IPS DF 6.9 (cell line): ENCODE measurements at regions not wholly inside any gene's neighbourhood (a gene's known extent, or its start where the extent isn't known, plus 50 kb on each side); places are given as distances from the start of the nearest gene placed in this dataset.
"Not testable (repeated sequence)": the region's sequence is repeated elsewhere in the genome, so short reads cannot be mapped to it uniquely, and the experiment has no call there.

ENCODE experiments used
- DNase-seq: peaks from one replicate; pipeline ENCODE4 v3.0.0-alpha.2; 2013; ENCODE audit warnings: low read depth, low spot score
- H3K27ac ChIP-seq: one replicate; pipeline ENCODE4 v1.5.1; 2013; ENCODE audit warnings: low read length, control low read depth
- H3K27me3 ChIP-seq: 2 replicates; pipeline ENCODE4 v1.6.1; 2013; ENCODE audit warnings: mild to moderate bottlenecking, low read length; ENCODE audit not compliant: control insufficient read depth, insufficient read depth
- H3K36me3 ChIP-seq: 2 replicates; pipeline ENCODE4 v1.6.1; 2013; ENCODE audit warnings: low read length; ENCODE audit not compliant: control insufficient read depth, insufficient read depth
- H3K4me1 ChIP-seq: 2 replicates; pipeline ENCODE4 v1.6.1; 2013; ENCODE audit warnings: low read length; ENCODE audit not compliant: control insufficient read depth, insufficient read depth
- H3K4me3 ChIP-seq: 2 replicates; pipeline ENCODE4 v1.5.1; 2013; ENCODE audit warnings: mild to moderate bottlenecking, low read length
- H3K9me3 ChIP-seq: 2 replicates; pipeline ENCODE4 v1.6.1; 2013; ENCODE audit warnings: low read length, inconsistent platforms; ENCODE audit not compliant: control insufficient read depth, insufficient read depth
- WGBS: extraction: QIAGEN DNeasy Blood & Tissue Kit; methylation state at CpG from one replicate; pipeline ENCODE4 v1.1.7; 2013; ENCODE audit warnings: mixed read lengths, missing lambda C conversion rate; ENCODE audit not compliant: insufficient read length, insufficient coverage; 5-methylcytosine and 5-hydroxymethylcytosine counted together

DNA sequence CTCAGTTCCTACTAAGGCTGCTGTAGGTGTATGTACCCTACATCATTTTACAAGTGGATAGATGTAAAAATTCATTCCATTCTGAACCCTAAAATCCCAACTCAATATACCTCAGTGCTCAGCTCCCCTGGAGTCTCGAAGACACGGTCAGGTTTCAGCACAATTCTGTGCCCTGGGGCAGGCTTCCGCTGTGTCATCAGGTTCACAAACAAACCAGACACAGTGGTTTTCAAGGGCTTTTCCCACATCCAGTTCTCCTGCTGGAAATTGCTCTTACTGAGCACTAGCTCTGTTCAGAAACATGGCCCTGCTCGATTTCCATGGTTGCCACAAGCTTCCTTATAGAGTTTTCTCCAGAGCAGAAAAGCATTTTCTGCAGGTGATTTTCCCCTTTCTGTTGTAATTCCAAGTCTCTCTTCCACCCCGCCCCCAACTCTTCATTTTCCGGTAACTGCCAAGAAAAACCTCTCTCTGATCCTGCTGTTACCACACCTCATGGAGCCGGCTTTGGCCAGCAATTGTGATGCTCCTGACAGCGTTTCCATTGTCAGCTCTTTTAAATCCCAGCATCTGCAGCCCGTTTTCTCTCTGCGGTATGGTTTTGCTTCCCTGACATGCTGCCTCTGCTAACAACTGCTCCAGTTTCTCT, 483.0 kb upstream of the CCDC196 start:
- no peaks in the 10 kb centered on the region for H3K4me1 ChIP-seq
- no peaks in the 10 kb centered on the region for H3K36me3 ChIP-seq
- H3K4me3 ChIP-seq, result no peak overlapping the region
- no peak overlapping the region for H3K27ac ChIP-seq
- H3K27me3 ChIP-seq, result no peaks in the 10 kb centered on the region
- WGBS, result no CpG with 5 or more reads among the region's 10 CpGs
- no peaks in the 10 kb centered on the region for H3K9me3 ChIP-seq
- no peak for DNase-seq

- no CpG with 5 or more reads among the region's 2 CpGs for WGBS
- H3K27me3 ChIP-seq, result no peaks in the 10 kb centered on the region
- DNase-seq, result no peak
- no peak overlapping the region for H3K27ac ChIP-seq
- H3K36me3 ChIP-seq, result no peaks in the 10 kb centered on the region
- no peaks in the 10 kb centered on the region for H3K9me3 ChIP-seq
- 0 out of 2 replicates have a peak, but pooled peaks cover 2% of the 10 kb centered on the region for H3K4me1 ChIP-seq
- no peak overlapping the region for H3K4me3 ChIP-seq
These were observed 480.2 kb upstream of the CCDC196 start for GRCh38 chr14:66005900-66006434.

- 100% methylated on average over 1 of the region's 2 CpGs for WGBS
- H3K9me3 ChIP-seq, result no peaks in the 10 kb centered on the region
- no peak overlapping the region for H3K27ac ChIP-seq
- no peaks in the 10 kb centered on the region for H3K27me3 ChIP-seq
- H3K36me3 ChIP-seq, result no peaks in the 10 kb centered on the region
- 0 out of 2 replicates have a peak, but pooled peaks cover 2% of the 10 kb centered on the region for H3K4me1 ChIP-seq
- H3K4me3 ChIP-seq, result no peak overlapping the region
- no peak for DNase-seq
These were observed 477.5 kb upstream of the CCDC196 start for GRCh38 chr14:66008631-66009030.

- Histone ChIP-seq H3K9me3 (no peaks in the 10 kb centered on the region), H3K27ac (no peak overlapping the region), H3K27me3 (no peaks in the 10 kb centered on the region), H3K4me1 (0 out of 2 replicates have a peak, but pooled peaks cover 2% of the 10 kb centered on the region), H3K36me3 (no peaks in the 10 kb centered on the region), H3K4me3 (no peak overlapping the region)
- no CpG with 5 or more reads among the region's 2 CpGs for WGBS
- DNase-seq, result no peak
These were observed 477.1 kb upstream of the CCDC196 start for GRCh38 chr14:66009089-66009488.

DNA sequence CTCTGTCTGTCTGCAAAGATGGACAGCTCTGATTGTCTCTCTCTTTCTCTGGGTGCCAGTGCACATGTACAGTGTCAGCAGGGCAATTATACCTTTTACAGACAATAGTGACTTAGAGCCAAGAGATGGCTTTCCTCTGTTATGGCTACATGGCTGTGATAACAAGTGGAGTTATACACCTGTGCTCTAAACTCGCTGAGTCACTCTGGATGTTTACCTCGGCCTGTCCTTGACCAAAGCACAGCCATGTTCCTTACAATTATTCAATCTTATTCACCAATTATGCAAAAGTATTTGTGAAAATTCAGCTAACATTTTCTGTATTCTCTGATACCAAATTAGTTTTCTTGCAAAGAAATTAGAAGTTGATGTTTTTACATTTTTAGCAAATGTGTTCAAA, 475.5 kb upstream of the CCDC196 start:
- no peaks in the 10 kb centered on the region for H3K27me3 ChIP-seq
- H3K27ac ChIP-seq, result no peak overlapping the region
- no peaks in the 10 kb centered on the region for H3K36me3 ChIP-seq
- no CpG with 5 or more reads among the region's 2 CpGs for WGBS
- no peak overlapping the region for H3K4me3 ChIP-seq
- H3K9me3 ChIP-seq, result no peaks in the 10 kb centered on the region
- DNase-seq, result no peak
- 0 out of 2 replicates have a peak, but pooled peaks cover 2% of the 10 kb centered on the region for H3K4me1 ChIP-seq

- 0 out of 2 replicates have a peak, but pooled peaks cover 2% of the 10 kb centered on the region for H3K4me1 ChIP-seq
- H3K36me3 ChIP-seq, result no peaks in the 10 kb centered on the region
- DNase-seq, result no peak
- no peaks in the 10 kb centered on the region for H3K9me3 ChIP-seq
- no peak overlapping the region for H3K4me3 ChIP-seq
- H3K27me3 ChIP-seq, result no peaks in the 10 kb centered on the region
- H3K27ac ChIP-seq, result no peak overlapping the region
- 100% methylated on average over 1 of the region's 3 CpGs for WGBS
These were observed 474.3 kb upstream of the CCDC196 start for GRCh38 chr14:66011855-66012254.

DNA sequence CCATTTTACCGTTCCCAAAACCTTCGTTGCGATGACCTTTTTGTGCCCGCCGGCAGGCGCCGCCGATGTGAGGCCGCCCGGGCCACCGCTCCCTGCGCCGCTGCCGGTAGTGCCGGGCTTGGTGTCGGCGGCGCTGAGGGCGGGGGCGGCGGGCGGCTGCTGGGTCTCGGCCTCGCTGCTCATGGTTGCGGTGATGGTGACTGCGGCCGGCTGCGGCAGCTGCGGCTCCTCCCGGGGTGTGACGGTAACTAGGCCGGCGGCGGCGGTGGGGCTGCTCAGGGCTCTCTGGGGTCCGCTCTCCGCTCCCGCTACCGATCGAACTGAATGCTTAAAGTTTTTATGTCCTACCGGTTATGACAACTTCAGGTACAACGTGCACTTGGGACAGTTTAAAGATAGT, 472.6 kb upstream of the CCDC196 start:
- H3K36me3 ChIP-seq, H3K27ac ChIP-seq, H3K4me1 ChIP-seq, H3K9me3 ChIP-seq, H3K4me3 ChIP-seq, H3K27me3 ChIP-seq, DNase-seq: not testable (repeated sequence)
- WGBS, result no CpG with 5 or more reads among the region's 42 CpGs

- WGBS, result no CpG with 5 or more reads among the region's 4 CpGs
- Histone ChIP-seq H3K4me1 (0 out of 2 replicates have a peak, but pooled peaks cover 2% of the 10 kb centered on the region), H3K27ac (no peak overlapping the region), H3K9me3 (no peaks in the 10 kb centered on the region), H3K4me3 (no peak overlapping the region), H3K36me3 (no peaks in the 10 kb centered on the region), H3K27me3 (no peaks in the 10 kb centered on the region)
- DNase-seq, result no peak
These were observed 470.9 kb upstream of the CCDC196 start for GRCh38 chr14:66015071-66015780.

DNA sequence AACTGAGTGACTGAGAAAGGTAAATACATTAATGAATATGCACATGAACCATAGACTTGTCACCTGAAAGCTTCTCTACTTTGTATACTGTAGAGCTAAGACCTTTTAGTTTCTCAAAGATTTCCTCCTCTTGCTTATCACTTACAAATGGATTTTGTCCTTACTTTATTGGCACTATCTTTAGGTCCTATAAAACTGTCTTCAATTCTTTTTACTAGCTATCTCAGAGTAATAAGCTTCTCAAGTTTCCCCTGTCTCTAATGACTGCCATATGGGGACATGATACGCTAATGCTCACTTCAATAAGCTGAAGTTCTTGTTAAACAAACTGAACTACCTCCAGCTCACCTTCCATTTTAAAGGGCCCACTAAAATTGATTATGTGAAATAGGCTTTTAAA, 468.2 kb upstream of the CCDC196 start:
- no peak for DNase-seq
- WGBS, result no CpG with 5 or more reads among the region's 1 CpG
- no peaks in the 10 kb centered on the region for H3K9me3 ChIP-seq

GRCh38 chr14:66022526-66022925, 463.6 kb upstream of the CCDC196 start:
- no peak overlapping the region for H3K4me3 ChIP-seq
- no peaks in the 10 kb centered on the region for H3K36me3 ChIP-seq
- DNase-seq, result no peak
- WGBS, result no CpG with 5 or more reads among the region's 8 CpGs
- no peaks in the 10 kb centered on the region for H3K27me3 ChIP-seq
- H3K9me3 ChIP-seq, result no peaks in the 10 kb centered on the region
- H3K27ac ChIP-seq, result no peak overlapping the region
- H3K4me1 ChIP-seq, result no peaks in the 10 kb centered on the region

More for the DNA sequence above, 468.2 kb upstream of the CCDC196 start:
- Histone ChIP-seq H3K27ac (no peak overlapping the region), H3K4me3 (no peak overlapping the region), H3K36me3 (no peaks in the 10 kb centered on the region), H3K27me3 (no peaks in the 10 kb centered on the region), H3K4me1 (no peaks in the 10 kb centered on the region)
